ENCODE measurements at regions not wholly inside any gene's neighbourhood (a gene's known extent, or its start where the extent isn't known, plus 50 kb on each side); places are given as distances from the start of the nearest gene placed in this dataset.
"Not testable (repeated sequence)": the region's sequence is repeated elsewhere in the genome, so short reads cannot be mapped to it uniquely, and the experiment has no call there.

- intact Hi-C loops (cut with micrococcal nuclease; ENCODE audit: unreplicated experiment): no loop called here
- Mint-ChIP-seq H3K9me3 (ENCODE audit: unreplicated experiment) (peaks cover 18% of the 10 kb centered on the region), H3K27ac (ENCODE audit: unreplicated experiment) (no peak overlapping the region), H3K4me3 (ENCODE audit: unreplicated experiment) (no peak overlapping the region), H3K27me3 (ENCODE audit: insufficient read depth, unreplicated experiment) (no peaks in the 10 kb centered on the region), H3K36me3 (ENCODE audit: insufficient read depth, unreplicated experiment) (peaks cover 6% of the 10 kb centered on the region), H3K4me1 (ENCODE audit: low read depth, unreplicated experiment) (peaks cover 18% of the 10 kb centered on the region)
- peaks cover 23% of the 10 kb centered on the region; the same call in 1 of the 2 replicates for H3K4me1 ChIP-seq
- H3K9me3 ChIP-seq: no peaks in the 10 kb centered on the region
- no peaks in the 10 kb centered on the region for H3K27me3 ChIP-seq (replicated peaks; ENCODE audit: control insufficient read depth, insufficient read depth, low read length)
- H3K36me3 ChIP-seq (ENCODE audit: control insufficient read depth, insufficient read depth, low read length): no peaks in the 10 kb centered on the region
- TF ChIP-seq, protein P1, sequence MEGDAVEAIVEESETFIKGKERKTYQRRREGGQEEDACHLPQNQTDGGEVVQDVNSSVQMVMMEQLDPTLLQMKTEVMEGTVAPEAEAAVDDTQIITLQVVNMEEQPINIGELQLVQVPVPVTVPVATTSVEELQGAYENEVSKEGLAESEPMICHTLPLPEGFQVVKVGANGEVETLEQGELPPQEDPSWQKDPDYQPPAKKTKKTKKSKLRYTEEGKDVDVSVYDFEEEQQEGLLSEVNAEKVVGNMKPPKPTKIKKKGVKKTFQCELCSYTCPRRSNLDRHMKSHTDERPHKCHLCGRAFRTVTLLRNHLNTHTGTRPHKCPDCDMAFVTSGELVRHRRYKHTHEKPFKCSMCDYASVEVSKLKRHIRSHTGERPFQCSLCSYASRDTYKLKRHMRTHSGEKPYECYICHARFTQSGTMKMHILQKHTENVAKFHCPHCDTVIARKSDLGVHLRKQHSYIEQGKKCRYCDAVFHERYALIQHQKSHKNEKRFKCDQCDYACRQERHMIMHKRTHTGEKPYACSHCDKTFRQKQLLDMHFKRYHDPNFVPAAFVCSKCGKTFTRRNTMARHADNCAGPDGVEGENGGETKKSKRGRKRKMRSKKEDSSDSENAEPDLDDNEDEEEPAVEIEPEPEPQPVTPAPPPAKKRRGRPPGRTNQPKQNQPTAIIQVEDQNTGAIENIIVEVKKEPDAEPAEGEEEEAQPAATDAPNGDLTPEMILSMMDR (IDR thresholded peaks at IDR 0.05; ENCODE audit: insufficient read depth in 1 of 2, low read depth in 1 of 2, low read length in 1 of 2, severe bottlenecking in 1 of 2, unreplicated experiment in 1 of 2): no peak
- CTCF ChIA-PET: no interaction called here
- BruUV-seq (replicated peaks): no TSS peak
- no peak for DNase-seq
- H3K4me3 ChIP-seq (ENCODE audit: low read depth, low read length): no peak overlapping the region
- POLR2A ChIA-PET: no interaction called here
Observed at GRCh38 chr6:167669553-167669849, 157.2 kb upstream of the AFDN start.

DNA sequence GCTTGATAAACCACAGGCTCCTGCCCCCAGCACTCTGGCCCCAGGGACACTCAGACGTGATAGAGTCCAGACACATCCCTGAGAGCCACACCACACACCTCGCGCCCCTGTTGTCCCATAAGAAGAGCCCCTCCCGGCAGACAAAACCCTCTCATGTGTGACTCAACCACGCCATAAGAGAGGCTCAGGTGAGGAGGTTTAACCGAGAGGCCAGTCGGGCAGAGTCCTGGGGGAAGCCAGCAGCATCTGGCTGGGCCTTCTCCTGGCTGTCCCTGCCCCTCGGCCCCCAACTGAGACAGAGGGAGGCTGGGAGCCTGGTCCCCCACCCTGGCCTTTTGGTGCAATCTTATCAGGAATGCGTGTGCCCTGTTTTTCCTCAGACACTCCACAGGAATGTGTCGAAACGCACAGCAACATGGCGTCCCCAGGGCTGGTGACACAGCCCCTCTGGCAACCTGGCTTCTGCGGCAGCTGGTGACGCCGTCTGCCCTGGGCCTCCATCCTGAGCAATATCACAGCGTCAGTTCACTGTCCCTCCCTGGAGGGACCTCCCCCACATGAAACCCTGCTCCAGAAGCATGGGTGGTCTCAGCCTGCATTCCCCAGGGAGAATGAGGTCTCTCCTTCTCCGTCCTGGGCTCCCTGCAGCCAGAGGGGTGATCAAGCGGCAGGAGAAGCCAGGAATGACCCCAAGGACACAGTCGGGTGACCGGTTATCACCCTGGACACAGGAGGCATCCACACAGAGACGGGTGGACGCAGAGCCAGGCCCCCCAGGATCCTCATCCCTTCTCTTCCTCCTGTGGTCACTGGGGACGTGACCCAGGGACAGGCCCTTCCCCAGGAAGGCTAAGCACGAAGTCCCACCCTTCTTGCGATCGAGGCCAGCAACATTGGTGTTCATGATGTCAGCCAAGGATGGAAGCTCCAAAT, 156.6 kb upstream of the AFDN start:
- Mint-ChIP-seq H3K36me3 (ENCODE audit: insufficient read depth, unreplicated experiment) (peaks cover 6% of the 10 kb centered on the region), H3K4me1 (ENCODE audit: low read depth, unreplicated experiment) (peaks cover 24% of the 10 kb centered on the region), H3K27ac (ENCODE audit: unreplicated experiment) (peak overlapping the region; percentile 48), H3K4me3 (ENCODE audit: unreplicated experiment) (no peak overlapping the region), H3K9me3 (ENCODE audit: unreplicated experiment) (peaks cover 18% of the 10 kb centered on the region), H3K27me3 (ENCODE audit: insufficient read depth, unreplicated experiment) (no peaks in the 10 kb centered on the region)
- H3K4me3 ChIP-seq (ENCODE audit: low read depth, low read length): no peak overlapping the region
- DNase-seq: no peak
- ChIA-PET CTCF (no interaction called here), POLR2A (no interaction called here)
- peaks cover 30% of the 10 kb centered on the region for H3K4me1 ChIP-seq
- TF ChIP-seq, protein P1 (IDR thresholded peaks at IDR 0.05; ENCODE audit: insufficient read depth in 1 of 2, low read depth in 1 of 2, low read length in 1 of 2, severe bottlenecking in 1 of 2, unreplicated experiment in 1 of 2): no peak
- H3K36me3 ChIP-seq (ENCODE audit: control insufficient read depth, insufficient read depth, low read length): no peaks in the 10 kb centered on the region
- intact Hi-C loops (cut with micrococcal nuclease; ENCODE audit: unreplicated experiment): no loop called here
- BruUV-seq (replicated peaks): no TSS peak
- no peaks in the 10 kb centered on the region for H3K9me3 ChIP-seq
- no peaks in the 10 kb centered on the region for H3K27me3 ChIP-seq (replicated peaks; ENCODE audit: control insufficient read depth, insufficient read depth, low read length)

DNA sequence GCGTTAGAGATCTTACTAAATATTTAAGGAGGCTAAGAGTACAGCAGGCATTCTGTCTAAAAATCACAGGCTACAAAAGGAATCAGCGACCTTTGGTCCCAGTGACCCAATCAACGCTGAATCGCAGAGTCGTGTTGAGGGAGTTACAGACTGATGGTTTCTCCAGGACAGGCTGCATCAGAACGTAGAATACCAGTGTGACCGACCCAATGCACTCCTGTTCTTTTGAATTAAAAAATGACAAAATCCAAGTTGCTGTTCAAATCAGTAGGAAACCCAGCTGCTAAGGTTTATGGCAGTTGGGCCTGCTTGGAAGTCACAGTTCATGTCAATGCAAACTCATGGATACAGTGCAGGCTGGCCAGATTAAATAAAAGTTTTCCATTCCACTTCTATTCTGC, 155.8 kb upstream of the AFDN start:
- no peak for DNase-seq
- Histone ChIP-seq H3K36me3 (ENCODE audit: control insufficient read depth, insufficient read depth, low read length) (no peaks in the 10 kb centered on the region), H3K4me1 (peaks cover 38% of the 10 kb centered on the region), H3K27me3 (replicated peaks; ENCODE audit: control insufficient read depth, insufficient read depth, low read length) (no peaks in the 10 kb centered on the region), H3K9me3 (no peaks in the 10 kb centered on the region), H3K4me3 (ENCODE audit: low read depth, low read length) (no peak overlapping the region)
- TF ChIP-seq, protein P1 (IDR thresholded peaks at IDR 0.05; ENCODE audit: insufficient read depth in 1 of 2, low read depth in 1 of 2, low read length in 1 of 2, severe bottlenecking in 1 of 2, unreplicated experiment in 1 of 2): no peak
- peaks cover 6% of the 10 kb centered on the region for H3K36me3 Mint-ChIP-seq (ENCODE audit: insufficient read depth, unreplicated experiment)
- H3K9me3 Mint-ChIP-seq (ENCODE audit: unreplicated experiment): peaks cover 18% of the 10 kb centered on the region
- CTCF ChIA-PET: no interaction called here
- POLR2A ChIA-PET: no interaction called here
- H3K4me1 Mint-ChIP-seq (ENCODE audit: low read depth, unreplicated experiment): peaks cover 32% of the 10 kb centered on the region
- H3K4me3 Mint-ChIP-seq (ENCODE audit: unreplicated experiment): no peak overlapping the region
- intact Hi-C loops (cut with micrococcal nuclease; ENCODE audit: unreplicated experiment): no loop called here
- H3K27me3 Mint-ChIP-seq (ENCODE audit: insufficient read depth, unreplicated experiment): no peaks in the 10 kb centered on the region
- no TSS peak for BruUV-seq (replicated peaks)
- H3K27ac Mint-ChIP-seq (ENCODE audit: unreplicated experiment): peak overlapping the region; percentile 48

GRCh38 chr6:167671379-167671976, 155.2 kb upstream of the AFDN start:
- H3K4me3 Mint-ChIP-seq (ENCODE audit: unreplicated experiment); DNase-seq; CTCF ChIA-PET; POLR2A ChIA-PET; BruUV-seq (replicated peaks); H3K27me3 ChIP-seq (replicated peaks; ENCODE audit: control insufficient read depth, insufficient read depth, low read length); H3K36me3 Mint-ChIP-seq (ENCODE audit: insufficient read depth, unreplicated experiment); H3K9me3 ChIP-seq; H3K27me3 Mint-ChIP-seq (ENCODE audit: insufficient read depth, unreplicated experiment); H3K36me3 ChIP-seq (ENCODE audit: control insufficient read depth, insufficient read depth, low read length); H3K4me3 ChIP-seq (ENCODE audit: low read depth, low read length); intact Hi-C loops (cut with micrococcal nuclease; ENCODE audit: unreplicated experiment): not testable (repeated sequence)
- H3K4me1 ChIP-seq: peaks cover 41% of the 10 kb centered on the region
- Mint-ChIP-seq H3K9me3 (ENCODE audit: unreplicated experiment) (peaks cover 18% of the 10 kb centered on the region), H3K4me1 (ENCODE audit: low read depth, unreplicated experiment) (peaks cover 35% of the 10 kb centered on the region), H3K27ac (ENCODE audit: unreplicated experiment) (peak overlapping the region; percentile 3)
